Fibroblast of lung (primary cell): ENCODE measurements at regions not wholly inside any gene's neighbourhood (a gene's known extent, or its start where the extent isn't known, plus 50 kb on each side); places are given as distances from the start of the nearest gene placed in this dataset.

ENCODE experiments used
- DNase-seq, 2 donors: peaks; one replicate each; pipeline versions ENCODE4 v3.0.0 to v3.0.0-alpha.2; 2010; ENCODE audit warnings: low read depth in 2 of 2
- H2AFZ ChIP-seq: 2 replicates; pipeline ENCODE4 v1.5.1; 2012; ENCODE audit warnings: low read length, control low read depth, inconsistent platforms
- H3K27ac ChIP-seq: 2 replicates; pipeline ENCODE4 v1.5.1; 2011; ENCODE audit warnings: low read length, control low read depth; ENCODE audit not compliant: insufficient read depth
- H3K27me3 ChIP-seq: 2 replicates; pipeline ENCODE4 v1.5.1; 2011; ENCODE audit warnings: mild to moderate bottlenecking, low read length; ENCODE audit not compliant: control insufficient read depth, insufficient read depth
- H3K36me3 ChIP-seq: 2 replicates; pipeline ENCODE4 v1.5.1; 2011; ENCODE audit warnings: low read length; ENCODE audit not compliant: control insufficient read depth, insufficient read depth
- H3K4me1 ChIP-seq: 2 replicates; pipeline ENCODE4 v1.5.1; 2011; ENCODE audit warnings: low read length; ENCODE audit not compliant: control insufficient read depth, insufficient read depth; ENCODE audit errors: extremely low read depth
- H3K4me2 ChIP-seq: 2 replicates; pipeline ENCODE4 v1.5.1; 2011; ENCODE audit warnings: low read length, control low read depth; ENCODE audit not compliant: insufficient read depth; ENCODE audit errors: extremely low read depth
- H3K4me3 ChIP-seq, 4 experiments: fragments of 200-600 bp in 1 of 4; sonication (generic) in 1 of 4; replicated peaks in 1 of 4; 2 replicates each; pipeline ENCODE4 v1.5.1; 2011 to 2016; ENCODE audit warnings: low read length in 4 of 4, low read depth in 3 of 4, mild to moderate bottlenecking in 3 of 4, control low read depth in 2 of 4, inconsistent platforms in 1 of 4, mixed read lengths in 1 of 4; ENCODE audit not compliant: insufficient read depth in 1 of 4; ENCODE audit errors: control extremely low read depth in 1 of 4
- H3K79me2 ChIP-seq: 2 replicates; pipeline ENCODE4 v1.5.1; 2012; ENCODE audit warnings: mild to moderate bottlenecking, low read length, inconsistent platforms; ENCODE audit not compliant: control insufficient read depth, insufficient read depth
- H3K9ac ChIP-seq: 2 replicates; pipeline ENCODE4 v1.5.1; 2011; ENCODE audit warnings: mild to moderate bottlenecking, low read length, control low read depth; ENCODE audit not compliant: insufficient read depth
- H3K9me3 ChIP-seq: 2 replicates; pipeline ENCODE4 v1.5.1; 2012; ENCODE audit warnings: low read depth, low read length; ENCODE audit not compliant: control insufficient read depth, insufficient read depth
- H4K20me1 ChIP-seq: 2 replicates; pipeline ENCODE4 v1.5.1; 2011; ENCODE audit warnings: low read length; ENCODE audit not compliant: control insufficient read depth, insufficient read depth; ENCODE audit errors: extremely low read depth
- EZH2 ChIP-seq: IDR thresholded peaks from 2 replicates; pipeline ENCODE4 v1.5.1; 2012; ENCODE audit warnings: low read length, control low read depth, mild to moderate bottlenecking; ENCODE audit errors: missing control alignments
- TF ChIP-seq, protein P1 (sequence below), 2 donors: IDR thresholded peaks in 1 of 2; conservative IDR thresholded peaks in 1 of 2; 1 replicate in 1 of 2; 2 replicates in 1 of 2; pipeline ENCODE4 v1.5.1; 2011 to 2012; ENCODE audit warnings: low read length in 2 of 2, control low read depth in 1 of 2, inconsistent platforms in 1 of 2, low read depth in 1 of 2, mild to moderate bottlenecking in 1 of 2

- no peak overlapping the region for H3K4me3 ChIP-seq
- H3K27ac ChIP-seq: no peak overlapping the region
- no peaks in the 10 kb centered on the region for H3K27me3 ChIP-seq
- H3K9ac ChIP-seq: no peak overlapping the region
- H4K20me1 ChIP-seq: no peaks in the 10 kb centered on the region
- no peaks in the 10 kb centered on the region for H3K79me2 ChIP-seq
- H2AFZ ChIP-seq: no peak overlapping the region
- no peaks in the 10 kb centered on the region for H3K36me3 ChIP-seq
- TF ChIP-seq EZH2: no peak
- TF ChIP-seq, protein P1, sequence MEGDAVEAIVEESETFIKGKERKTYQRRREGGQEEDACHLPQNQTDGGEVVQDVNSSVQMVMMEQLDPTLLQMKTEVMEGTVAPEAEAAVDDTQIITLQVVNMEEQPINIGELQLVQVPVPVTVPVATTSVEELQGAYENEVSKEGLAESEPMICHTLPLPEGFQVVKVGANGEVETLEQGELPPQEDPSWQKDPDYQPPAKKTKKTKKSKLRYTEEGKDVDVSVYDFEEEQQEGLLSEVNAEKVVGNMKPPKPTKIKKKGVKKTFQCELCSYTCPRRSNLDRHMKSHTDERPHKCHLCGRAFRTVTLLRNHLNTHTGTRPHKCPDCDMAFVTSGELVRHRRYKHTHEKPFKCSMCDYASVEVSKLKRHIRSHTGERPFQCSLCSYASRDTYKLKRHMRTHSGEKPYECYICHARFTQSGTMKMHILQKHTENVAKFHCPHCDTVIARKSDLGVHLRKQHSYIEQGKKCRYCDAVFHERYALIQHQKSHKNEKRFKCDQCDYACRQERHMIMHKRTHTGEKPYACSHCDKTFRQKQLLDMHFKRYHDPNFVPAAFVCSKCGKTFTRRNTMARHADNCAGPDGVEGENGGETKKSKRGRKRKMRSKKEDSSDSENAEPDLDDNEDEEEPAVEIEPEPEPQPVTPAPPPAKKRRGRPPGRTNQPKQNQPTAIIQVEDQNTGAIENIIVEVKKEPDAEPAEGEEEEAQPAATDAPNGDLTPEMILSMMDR (conservative IDR thresholded peaks at IDR 0.05 in 1 of 2, IDR thresholded peaks at IDR 0.05 in 1 of 2; ENCODE audit: low read depth in 1 of 2, low read length in 2 of 2): no peak
- no peak for DNase-seq
- no peaks in the 10 kb centered on the region for H3K9me3 ChIP-seq
- H3K4me2 ChIP-seq: no peak overlapping the region
- no peaks in the 10 kb centered on the region for H3K4me1 ChIP-seq
Measured at GRCh38 chr1:90807329-90807728, 90.2 kb upstream of the BARHL2 start.

GRCh38 chr1:90802622-90803021, 85.5 kb upstream of the BARHL2 start:
- Histone ChIP-seq H2AFZ (no peak overlapping the region), H3K4me1 (no peaks in the 10 kb centered on the region), H4K20me1 (no peaks in the 10 kb centered on the region), H3K9me3 (no peaks in the 10 kb centered on the region), H3K27me3 (no peaks in the 10 kb centered on the region), H3K9ac (no peak overlapping the region), H3K4me3 (no peak overlapping the region), H3K4me2 (no peak overlapping the region), H3K36me3 (no peaks in the 10 kb centered on the region), H3K27ac (no peak overlapping the region), H3K79me2 (no peaks in the 10 kb centered on the region)
- DNase-seq: no peak
- TF ChIP-seq, protein P1 (conservative IDR thresholded peaks at IDR 0.05 in 1 of 2, IDR thresholded peaks at IDR 0.05 in 1 of 2; ENCODE audit: low read depth in 1 of 2, low read length in 2 of 2): no peak
- no peak for TF ChIP-seq EZH2

DNA sequence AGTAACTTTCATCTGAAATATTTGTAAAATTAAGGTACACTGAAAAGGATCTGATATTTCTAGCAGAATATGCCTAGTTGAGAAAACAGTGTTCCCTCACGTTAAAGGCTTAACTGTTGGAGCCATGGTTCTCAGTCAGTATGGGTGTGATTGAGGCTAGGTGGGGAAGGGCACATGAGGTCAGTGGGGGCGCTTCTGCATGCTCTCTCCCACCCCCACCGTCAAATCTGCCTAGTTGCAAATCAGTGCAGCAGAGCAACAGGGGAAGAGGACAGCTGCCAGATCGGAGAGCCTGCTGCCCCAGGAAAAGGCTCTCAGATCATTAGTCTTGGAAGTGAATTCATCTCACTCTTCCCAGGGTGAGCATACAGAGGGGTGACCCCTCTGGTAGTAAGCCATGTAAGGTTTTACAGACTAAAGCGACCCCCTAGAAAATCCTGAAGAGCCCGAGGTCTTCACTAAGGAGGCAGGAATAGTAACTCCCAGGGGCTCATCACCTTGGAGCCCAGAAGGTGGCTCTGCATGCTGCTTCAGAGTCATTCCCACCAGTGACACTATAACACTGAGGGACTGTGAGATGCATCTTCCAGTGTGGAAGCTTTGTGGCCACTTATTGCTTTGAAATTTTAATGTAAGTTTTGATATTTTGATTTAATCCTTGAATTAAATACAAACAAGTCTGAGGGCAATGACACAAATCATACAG, 83.1 kb upstream of the BARHL2 start:
- no peaks in the 10 kb centered on the region for H3K79me2 ChIP-seq
- no peaks in the 10 kb centered on the region for H3K9me3 ChIP-seq
- no peaks in the 10 kb centered on the region for H4K20me1 ChIP-seq
- no peaks in the 10 kb centered on the region for H3K4me1 ChIP-seq
- H3K4me3 ChIP-seq: no peak overlapping the region
- H3K36me3 ChIP-seq: no peaks in the 10 kb centered on the region
- H2AFZ ChIP-seq: no peak overlapping the region
- no peak overlapping the region for H3K4me2 ChIP-seq
- no peak overlapping the region for H3K9ac ChIP-seq
- H3K27ac ChIP-seq: no peak overlapping the region
- DNase-seq: no peak
- H3K27me3 ChIP-seq: no peaks in the 10 kb centered on the region
- no peak for TF ChIP-seq EZH2
- TF ChIP-seq, protein P1 (conservative IDR thresholded peaks at IDR 0.05 in 1 of 2, IDR thresholded peaks at IDR 0.05 in 1 of 2; ENCODE audit: low read depth in 1 of 2, low read length in 2 of 2): no peak
